AG08396 (cell line): ENCODE measurements at regions not wholly inside any gene's neighbourhood (a gene's known extent, or its start where the extent isn't known, plus 50 kb on each side); places are given as distances from the start of the nearest gene placed in this dataset.
A peak's percentile ranks its signal among the peaks of the same experiment; 100 is the strongest.
"Not testable (repeated sequence)": the region's sequence is repeated elsewhere in the genome, so short reads cannot be mapped to it uniquely, and the experiment has no call there.

Experiments
- DNase-seq: peaks from one replicate; pipeline ENCODE4 v3.0.0; 2012; ENCODE audit warnings: low spot score, mixed read lengths

DNA sequence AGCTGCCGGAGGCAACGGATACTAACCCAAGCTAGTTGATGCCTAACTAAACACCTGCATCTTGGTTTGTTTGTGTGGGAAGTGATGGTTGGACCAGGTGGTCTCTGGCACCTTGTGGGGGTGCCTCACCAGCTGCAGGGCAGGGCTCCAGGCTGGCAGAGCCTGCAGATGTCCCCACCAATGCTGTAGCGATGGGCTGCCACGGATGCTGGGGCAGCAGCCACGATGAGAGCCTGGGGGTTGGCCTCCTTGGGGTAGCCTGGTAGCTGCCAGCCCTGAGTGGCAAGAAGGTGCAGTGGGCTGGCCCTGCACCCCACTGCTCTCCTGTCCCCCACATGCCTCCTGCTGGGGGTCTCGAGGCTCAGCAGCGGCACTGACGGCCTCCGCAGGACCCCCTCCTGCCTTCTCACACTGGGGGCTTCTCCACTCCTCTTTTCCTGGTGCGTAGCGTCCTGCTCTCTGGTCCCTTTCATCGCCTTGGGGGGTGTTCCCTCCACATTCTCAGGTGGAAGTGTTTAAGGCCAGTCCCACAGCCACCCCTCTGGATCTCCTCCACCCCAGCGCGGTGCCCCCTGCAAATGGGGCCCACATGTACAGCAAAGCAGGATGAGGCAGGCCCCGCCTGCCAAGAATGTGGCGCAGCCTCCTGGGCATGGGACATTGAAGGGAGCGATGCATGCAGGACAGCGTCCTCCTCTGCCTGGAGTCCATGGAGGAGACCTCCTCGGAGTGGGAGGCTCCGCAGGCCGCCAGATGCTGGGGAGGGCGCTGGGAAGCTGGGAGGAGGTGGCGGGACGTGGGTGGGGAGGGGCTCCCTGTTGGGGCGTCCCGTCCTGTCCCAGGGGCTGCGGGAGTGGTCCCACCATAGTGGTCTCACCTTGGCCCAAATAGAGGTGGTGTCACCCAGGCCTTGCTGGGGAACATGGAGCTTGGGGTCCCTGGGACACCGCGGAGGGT lies 173.1 kb downstream of the ASB1 start:
- no peak for DNase-seq

DNA sequence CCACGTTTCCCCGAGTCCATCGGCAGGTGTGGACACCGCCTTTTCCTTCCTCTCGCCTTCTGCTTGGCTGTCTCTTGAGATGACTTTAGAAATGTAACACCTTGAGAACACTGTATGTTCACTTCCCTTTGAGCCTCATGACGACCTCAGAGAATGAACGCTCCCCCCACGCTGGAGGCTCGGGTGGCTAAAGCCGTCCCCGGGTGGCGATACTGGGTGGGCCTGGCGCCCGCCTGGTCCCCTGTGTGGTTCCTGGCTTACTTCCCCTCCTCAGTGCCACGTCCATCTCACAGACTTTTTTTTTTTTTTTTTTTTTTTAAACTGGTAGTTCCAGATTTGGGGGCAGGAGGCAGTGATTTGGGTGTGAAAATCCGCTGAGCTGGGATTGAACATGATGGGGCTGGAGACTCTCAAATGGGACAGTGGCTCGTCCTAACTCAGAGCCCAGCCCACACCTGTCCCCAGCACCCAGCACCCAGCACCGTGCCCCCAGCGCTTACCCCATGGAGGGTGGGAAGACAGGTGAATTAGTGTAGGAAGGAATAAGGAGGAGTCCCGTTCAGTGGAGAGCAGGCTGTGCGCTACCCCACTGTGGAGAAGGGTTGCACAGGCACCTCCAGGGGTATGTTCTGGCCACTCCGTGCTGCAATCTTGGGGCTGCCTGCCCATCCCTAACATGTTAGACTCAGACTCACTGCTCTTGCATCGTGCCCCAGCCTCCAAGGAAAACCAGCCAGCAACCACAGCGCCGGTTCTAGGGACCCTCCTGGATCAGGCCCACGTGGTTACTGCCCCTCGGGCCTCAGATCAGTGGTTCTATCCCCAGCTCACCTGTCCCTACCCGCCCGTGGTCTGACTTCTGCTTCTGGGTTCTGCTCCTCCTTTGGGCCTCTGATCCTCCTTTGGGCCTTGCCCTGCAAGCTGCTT lies 174.0 kb downstream of the ASB1 start:
- DNase-seq, result no peak

DNA sequence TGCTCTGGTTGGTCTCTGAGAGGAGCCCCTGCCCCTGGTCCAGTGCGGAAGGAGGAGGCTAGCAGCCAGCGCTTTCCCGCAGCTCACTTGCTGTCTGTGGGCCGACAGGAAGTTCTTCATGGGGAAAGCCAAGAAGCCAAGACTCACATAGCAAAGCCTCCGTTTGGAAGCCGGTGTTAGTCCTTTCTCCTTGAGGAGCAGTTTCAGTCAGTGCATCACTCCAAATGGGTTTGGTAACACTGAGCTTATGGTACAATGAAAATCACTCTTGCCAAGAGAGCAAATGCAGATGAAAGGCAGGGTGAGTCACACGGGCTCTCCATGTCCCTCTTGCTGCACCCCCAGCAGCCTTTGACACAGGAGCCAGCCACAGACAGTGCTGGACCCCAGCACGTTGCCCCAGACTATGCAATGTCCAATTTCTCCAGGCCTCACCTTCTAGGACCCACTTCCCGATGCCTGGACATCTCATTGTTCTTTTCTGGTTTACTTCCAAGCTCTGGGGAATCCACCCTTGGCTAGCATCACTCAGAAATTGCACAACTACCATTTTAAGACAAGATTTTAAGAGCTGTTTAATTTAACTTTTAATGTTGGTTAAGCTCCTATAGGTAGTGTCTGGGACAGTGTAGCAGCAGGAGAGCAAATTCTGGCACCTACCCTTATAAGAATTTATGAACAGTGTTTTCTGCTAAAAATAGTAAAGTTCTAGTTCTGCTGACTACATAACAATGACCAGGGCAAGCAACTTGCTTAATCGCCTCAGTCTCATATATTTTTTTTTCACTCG lies 174.9 kb downstream of the ASB1 start:
- DNase-seq, result peak; percentile 69

DNA sequence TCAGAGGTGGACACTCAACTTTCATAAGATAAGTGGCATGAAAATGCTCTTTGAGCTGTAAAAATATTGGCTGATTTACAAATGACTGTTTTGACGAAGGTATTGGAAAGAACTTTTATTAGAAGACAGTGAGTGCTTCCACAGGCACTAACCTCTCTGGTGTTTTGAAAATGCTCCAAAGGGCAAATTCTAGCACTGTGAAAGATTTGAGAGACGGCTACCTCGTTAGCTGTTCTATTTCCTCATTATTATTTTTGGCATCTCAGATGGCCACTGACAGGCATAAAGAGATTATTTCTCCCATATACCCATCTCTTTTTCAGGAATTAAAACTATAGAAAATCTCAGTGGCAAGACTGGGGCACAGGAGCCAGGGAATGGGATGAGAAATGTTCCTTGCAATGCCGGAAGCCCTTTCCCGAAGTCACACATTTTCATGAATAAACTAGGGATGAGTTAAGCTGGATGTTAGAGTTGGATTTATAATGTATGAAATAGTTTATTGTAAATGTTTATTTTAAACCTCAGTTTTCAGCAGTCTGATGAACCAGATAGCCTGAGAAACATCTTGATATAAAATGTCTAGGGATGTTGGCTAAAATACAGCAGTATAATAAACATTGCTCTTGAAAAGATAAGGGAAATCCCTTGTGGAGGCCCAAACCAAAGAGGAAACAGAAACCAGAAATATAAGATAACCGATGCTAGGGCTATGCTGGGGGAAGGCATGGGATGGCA lies 175.7 kb downstream of the ASB1 start:
- DNase-seq, result no peak

DNA sequence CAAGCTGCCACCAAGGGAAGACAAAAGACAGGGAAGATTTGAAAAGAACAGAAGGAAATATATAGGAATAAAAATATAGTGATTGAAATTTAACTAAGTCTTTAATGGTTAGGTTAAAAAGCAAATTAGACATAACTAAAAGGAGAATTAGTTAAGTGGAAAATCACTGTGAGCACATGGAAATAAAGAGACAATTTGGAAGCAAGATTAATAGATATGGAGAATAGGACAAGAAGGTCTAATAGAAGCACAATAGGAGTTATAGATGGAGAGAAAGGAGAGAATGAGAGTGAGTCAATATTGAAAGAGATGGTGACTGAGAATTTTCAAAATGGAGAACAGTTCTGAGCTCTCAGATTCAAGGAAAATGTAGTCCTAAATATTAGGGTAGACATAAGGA lies 176.9 kb downstream of the ASB1 start:
- no peak for DNase-seq

DNA sequence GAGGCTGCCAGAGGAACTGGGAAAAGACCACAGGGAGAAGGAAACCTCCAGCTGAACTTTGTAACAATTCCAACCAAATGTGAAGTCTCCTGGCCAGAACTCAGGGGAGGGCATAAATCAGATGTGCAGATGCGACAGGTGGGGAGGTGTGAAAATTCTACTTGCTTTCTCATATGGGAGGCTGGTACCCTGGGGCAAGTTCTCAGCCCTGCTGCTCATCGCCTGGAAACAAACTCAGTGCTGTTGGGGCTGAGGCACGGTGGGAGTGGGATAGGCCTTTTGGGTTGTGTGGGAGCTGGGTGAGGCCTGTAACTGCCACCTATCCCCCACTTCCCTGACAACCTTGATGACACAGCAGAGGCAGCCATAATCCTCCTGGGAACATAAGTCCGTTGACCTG lies 179.6 kb downstream of the ASB1 start:
- no peak for DNase-seq

DNA sequence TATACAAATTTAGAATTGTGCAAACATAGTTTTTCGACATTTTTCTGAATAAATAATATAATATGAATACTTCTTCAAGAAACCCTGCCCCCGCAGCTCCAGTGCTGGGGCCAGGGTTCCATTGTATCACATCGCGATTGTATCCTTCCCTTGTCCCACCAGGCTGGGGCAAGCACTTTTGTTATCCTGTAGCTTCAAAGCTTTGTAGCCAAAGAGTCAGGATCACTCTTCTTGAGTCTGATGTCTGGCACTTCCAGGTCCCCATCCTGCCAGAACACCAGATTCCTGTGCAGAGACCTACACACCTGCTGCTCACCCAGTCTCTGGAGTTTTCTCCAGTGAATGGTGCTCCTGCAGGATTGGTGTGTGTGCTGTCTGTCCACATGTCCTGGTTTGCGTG lies 186.9 kb downstream of the ASB1 start:
- no peak for DNase-seq

DNA sequence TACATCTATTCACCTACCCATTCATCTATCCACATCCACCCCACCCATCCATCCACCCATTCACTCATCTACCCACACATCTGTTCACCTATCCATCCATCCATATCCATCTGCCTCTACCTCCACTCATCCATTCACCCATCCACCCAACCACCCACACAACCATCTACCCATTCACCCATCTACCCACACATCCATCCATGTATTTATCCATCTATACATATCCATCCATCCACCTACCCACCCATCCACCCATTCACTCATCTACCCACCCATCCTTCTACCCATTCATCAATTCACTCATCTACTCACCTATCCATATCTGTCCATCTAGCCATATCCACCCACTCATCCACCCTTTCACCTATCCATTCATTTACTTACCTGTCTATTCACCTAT lies 187.6 kb downstream of the ASB1 start:
- DNase-seq, result no peak

DNA sequence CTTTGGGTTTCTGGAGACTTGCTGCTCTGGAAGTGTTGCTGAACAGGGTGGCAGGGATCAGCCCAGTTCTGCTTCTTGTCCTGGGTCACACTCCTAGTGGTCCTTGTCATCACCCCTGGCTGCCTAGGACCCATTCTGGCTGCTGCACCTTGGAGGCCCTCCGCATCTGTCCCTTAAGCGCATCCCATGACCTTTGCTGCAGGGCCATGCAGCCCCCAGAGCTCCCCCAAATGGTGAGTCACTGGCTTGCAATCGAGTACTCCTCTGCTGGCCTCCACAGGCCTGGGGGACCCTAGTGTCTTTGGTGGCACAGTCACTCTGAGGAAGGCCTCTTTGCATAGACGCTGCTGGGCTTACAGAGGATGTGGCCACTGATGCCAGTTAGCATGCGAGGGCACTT lies 188.5 kb downstream of the ASB1 start:
- DNase-seq, result no peak

DNA sequence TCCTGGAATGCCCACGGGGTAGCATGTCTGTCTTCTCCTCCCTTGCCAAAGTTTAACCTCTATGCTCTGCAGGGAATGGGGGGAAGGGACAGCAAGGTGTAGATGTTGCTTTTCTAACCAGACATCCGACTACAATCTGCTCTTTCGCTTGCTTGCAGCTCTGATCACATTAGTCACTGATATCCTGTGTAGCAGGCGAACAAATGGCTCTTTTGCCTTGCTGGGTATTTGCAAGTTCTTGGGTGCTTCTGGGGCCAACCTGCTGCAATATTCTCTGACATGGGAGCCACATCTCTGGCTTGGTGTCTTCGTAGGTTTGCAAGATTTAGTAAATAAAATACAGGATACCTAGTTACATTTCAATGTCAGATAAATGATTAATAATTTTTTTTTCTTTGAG lies 190.0 kb downstream of the ASB1 start:
- DNase-seq, result no peak

DNA sequence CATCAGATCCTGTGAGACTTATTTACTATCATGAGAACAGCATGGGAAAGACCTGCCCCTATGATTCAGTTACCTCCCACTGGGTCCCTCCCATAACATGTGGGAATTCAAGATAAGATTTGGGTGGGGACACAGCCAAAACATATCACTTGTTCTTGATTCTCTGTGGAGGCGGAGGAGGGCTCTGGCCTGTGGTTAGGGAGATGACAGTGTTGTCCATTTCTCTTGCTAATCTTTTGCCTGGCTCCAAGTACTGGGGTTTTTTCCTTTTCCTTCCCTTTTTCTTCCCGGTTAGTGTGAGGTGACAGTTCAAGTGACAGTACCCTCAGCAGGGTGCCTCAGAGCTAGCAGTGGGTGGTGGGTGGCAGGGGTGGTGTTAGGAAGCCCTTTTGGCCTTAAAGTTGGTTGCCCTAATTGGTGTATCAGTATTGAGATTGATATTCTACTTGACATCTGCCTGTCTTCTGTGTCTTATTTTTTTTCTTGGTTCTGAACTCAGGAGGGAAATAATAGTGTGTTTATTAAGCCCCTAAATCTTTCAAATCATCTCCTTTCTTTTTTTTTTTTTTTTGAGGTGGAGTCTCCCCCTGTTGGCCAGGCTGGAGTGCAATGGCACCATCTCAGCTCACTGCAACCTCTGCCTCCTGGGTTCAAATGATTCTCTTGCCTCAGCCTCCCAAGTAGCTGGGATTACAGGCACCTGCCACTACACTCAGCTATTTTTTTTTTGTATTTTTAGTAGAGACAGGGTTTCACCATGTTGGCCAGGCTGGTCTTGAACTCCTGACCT lies 192.0 kb downstream of the ASB1 start:
- DNase-seq, result not testable (repeated sequence)

DNA sequence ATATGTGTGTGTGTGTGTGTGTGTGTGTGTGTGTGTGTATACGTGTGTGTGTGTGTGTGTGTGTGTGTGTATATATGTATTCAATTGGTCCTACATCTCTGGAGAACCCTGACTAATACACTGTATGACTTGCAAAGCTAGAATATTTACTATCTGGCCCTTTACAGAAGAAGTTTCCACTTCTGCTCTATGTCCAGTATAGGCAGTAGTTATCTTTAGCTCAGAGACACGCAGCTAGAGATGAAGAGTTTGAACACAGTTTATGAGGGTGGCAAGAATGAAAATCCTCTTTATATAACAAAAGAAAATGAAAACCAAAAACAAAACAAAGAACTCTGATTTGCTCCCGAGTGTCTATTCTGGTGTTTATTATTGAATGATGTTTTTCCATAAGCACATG lies 201.2 kb downstream of the ASB1 start:
- DNase-seq, result no peak

DNA sequence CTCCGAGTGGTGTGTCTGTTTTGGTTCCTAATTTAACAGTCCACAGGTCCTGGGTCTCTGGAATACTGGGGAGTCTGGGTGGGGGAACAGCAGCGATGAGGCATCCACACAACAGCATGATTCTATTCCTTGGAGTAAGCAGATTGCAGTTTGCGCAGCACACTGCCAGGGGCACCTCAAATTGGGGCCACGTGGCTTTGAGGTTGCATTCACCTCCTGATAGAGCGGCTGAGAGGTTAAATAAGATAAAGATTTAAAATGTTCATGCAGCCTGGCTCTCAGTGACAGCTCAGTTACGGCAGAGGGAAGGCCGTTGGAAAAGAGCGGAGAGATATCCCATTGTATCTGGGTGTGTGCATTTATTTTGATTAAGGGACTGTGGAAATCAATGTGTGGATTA lies 202.3 kb downstream of the ASB1 start:
- no peak for DNase-seq

DNA sequence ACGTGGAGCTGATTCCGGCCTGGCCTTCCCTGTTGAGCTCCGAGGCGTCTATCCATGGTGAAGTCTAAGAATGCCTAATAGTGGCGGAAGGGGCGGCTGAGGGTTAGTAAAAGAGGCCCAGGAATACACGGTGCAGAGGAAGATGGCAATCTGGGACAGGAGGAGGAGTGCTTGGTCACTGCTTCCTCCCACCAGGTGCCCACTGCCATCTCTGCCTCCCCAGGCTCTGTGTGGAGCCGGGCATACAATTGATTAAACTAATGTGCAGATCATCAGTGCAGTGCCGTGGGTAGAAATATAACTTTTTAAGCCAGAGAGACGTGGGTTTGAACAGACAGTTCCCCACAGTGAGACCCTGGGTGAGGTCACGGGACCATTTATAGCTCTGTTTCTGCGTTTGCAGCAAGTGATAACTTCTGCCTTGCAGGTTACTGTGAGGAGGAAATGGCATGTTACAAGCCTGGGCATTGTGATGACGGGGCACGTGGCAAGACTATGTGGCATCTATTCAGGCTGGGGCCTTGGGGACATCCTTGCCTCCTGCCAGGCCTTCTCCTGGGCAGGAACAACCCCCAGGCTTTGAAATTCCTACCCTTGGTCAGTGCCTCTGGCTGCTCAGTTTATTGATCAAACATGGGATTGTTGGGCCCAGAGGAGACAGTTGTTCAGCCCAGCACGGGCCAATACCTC lies 204.9 kb downstream of the ASB1 start:
- no peak for DNase-seq

DNA sequence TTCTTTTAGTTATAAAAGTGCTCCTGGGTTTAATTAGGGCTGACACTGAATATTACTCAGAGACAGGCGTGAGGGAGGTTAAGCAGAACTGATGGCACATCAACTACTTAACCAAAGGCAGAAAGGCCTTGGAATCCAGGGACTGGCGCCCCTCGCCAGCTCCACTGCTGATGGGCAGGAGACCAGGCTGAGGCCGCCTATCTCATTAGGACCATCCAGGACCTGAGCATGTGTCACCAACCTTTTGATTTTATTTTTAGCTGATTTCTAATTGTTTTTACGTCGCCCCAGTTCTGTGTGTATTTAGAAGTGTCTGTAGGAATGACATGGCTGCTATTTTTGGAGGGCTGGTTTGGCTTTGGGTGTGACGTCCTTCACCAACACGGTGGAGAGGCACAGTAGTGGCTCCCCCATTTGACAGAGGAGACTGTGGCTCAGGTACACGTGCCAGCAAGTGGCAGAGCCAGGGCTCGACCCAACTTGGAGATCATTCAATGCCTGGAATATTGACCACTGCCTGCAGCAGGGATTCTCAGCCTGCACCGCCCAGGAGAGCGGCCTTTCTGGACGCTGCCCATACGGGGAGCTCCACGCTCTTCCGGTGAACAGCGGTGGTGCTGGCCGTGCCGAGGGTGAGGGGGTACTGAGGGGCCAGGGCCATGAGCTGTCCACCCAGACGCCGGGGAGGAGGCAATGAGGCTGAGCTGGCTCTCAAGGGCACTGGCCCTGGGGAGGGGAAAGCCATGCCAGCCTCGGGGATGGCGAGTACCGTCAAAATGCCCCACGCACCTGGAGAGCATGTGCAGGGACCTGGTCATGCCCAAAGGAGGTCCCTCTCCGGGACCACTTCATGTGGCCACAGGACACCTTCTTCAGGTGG lies 205.7 kb downstream of the ASB1 start:
- no peak for DNase-seq

DNA sequence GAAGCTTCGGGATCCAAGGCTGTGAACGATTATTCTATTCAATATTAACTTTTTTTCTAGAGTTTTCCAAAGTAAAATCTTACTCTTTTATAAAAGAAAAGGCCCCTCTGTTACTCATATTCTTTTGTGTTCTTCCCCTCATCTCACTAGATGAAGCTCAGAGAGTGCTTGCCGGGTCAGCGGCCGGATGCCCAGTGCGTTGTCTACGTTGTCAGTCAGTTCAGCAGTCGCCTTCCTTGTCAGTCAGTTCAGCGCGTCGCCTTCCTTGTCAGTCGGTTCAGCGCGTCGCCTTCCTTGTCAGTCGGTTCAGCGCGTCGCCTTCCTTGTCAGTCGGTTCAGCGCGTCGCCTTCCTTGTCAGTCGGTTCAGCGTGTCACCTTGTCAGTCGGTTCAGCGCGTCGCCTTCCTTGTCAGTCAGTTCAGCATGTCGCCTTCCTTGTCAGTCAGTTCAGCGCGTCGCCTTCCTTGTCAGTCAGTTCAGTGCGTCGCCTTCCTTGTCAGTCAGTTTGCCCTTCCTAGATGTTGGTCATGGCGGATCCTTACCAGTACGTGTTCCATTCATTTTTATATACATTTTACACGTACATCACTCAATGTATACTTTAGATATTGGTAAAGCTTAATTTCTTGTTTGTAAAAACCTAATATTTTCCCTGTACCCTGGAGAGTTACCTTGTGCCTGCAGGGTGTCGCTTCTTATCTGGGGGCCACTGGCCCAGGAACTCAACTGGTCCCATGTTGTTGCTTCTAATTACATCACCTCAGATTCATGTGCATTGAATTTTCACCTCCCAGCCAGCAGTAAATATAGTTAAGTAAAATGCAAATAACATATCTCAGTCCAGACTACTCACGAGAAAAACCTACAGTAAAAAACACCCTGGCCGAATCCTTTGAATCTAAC lies 206.9 kb downstream of the ASB1 start:
- DNase-seq, result no peak

DNA sequence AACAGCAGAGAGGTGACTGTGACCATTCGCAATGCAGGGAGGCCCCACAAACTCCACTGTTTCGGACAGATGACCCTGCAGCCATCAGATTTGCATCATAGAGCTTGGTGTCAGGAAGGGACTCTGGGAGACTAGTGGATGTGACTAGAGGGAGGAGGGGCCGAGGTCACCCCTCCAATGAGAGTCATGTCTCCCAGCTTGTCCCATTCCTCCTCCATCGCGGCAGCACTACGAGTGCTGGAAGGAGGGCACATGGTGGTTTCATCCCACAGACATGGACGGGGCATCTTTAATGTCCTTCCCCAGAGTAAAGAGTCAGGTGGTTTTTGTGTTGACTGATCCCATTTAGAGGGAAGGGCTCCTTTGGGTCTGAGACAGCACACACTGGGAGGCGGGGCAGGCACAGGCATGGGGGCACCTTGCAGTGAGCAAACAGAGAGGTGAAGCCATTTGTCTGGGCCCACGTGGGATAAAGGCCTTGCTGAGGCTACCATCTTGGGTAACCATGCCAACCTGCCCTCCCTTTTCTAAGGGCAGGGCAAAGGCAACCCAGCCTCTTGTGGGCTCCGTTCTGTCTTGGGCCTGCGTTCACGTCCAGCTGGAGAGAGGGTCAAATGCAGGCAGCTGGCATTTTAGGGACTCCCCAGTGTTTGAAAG lies 208.1 kb downstream of the ASB1 start:
- no peak for DNase-seq
